SU-DHL-6 (cell line): ENCODE measurements at regions not wholly inside any gene's neighbourhood (a gene's known extent, or its start where the extent isn't known, plus 50 kb on each side); places are given as distances from the start of the nearest gene placed in this dataset.

ENCODE experiments used
- EZH2phosphoT487 ChIP-seq: fragments of 200-600 bp; sonication (generic), shearing (Covaris generic); conservative IDR thresholded peaks from 2 replicates; pipeline ENCODE4 v1.6.1; 2018; ENCODE audit warnings: mild to moderate bottlenecking, antibody characterized with exemption, low read length, moderate library complexity, mixed read lengths
- TF ChIP-seq, protein P1 (sequence below): fragments of 200-600 bp; sonication (generic); IDR thresholded peaks from one replicate; pipeline ENCODE4 v1.5.1; 2017; ENCODE audit warnings: antibody characterized with exemption, mild to moderate bottlenecking, low read length, moderate library complexity; ENCODE audit not compliant: insufficient read depth, poor library complexity, severe bottlenecking

DNA sequence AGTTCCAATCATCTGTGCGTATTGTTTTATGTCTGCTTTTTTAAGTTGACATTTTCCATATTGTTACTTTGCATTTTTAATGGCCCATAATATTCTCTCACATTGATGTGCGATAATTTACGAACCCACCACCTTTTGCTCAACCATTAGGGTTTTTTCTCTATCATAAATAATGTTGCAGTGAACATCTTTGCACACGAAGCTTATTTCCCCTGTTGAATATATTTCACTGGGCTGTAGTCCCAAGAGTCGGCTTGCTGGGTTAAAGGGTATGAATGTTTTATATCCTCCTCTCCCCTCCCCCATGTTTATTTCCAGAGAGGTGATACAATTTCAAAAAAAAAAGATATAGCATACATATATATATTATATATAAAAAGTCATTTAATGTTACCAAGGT, 272.7 kb upstream of the RGMA start:
- TF ChIP-seq, protein P1, sequence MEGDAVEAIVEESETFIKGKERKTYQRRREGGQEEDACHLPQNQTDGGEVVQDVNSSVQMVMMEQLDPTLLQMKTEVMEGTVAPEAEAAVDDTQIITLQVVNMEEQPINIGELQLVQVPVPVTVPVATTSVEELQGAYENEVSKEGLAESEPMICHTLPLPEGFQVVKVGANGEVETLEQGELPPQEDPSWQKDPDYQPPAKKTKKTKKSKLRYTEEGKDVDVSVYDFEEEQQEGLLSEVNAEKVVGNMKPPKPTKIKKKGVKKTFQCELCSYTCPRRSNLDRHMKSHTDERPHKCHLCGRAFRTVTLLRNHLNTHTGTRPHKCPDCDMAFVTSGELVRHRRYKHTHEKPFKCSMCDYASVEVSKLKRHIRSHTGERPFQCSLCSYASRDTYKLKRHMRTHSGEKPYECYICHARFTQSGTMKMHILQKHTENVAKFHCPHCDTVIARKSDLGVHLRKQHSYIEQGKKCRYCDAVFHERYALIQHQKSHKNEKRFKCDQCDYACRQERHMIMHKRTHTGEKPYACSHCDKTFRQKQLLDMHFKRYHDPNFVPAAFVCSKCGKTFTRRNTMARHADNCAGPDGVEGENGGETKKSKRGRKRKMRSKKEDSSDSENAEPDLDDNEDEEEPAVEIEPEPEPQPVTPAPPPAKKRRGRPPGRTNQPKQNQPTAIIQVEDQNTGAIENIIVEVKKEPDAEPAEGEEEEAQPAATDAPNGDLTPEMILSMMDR = no peak
- no peak for TF ChIP-seq EZH2phosphoT487
